Fibroblast of lung (primary cell): ENCODE measurements at regions not wholly inside any gene's neighbourhood (a gene's known extent, or its start where the extent isn't known, plus 50 kb on each side); places are given as distances from the start of the nearest gene placed in this dataset.
"Not testable (repeated sequence)": the region's sequence is repeated elsewhere in the genome, so short reads cannot be mapped to it uniquely, and the experiment has no call there.

ENCODE experiments used
- DNase-seq, 2 donors: peaks; one replicate each; pipeline versions ENCODE4 v3.0.0 to v3.0.0-alpha.2; 2010; ENCODE audit warnings: low read depth in 2 of 2
- H2AFZ ChIP-seq: 2 replicates; pipeline ENCODE4 v1.5.1; 2012; ENCODE audit warnings: low read length, control low read depth, inconsistent platforms
- H3K27ac ChIP-seq: 2 replicates; pipeline ENCODE4 v1.5.1; 2011; ENCODE audit warnings: low read length, control low read depth; ENCODE audit not compliant: insufficient read depth
- H3K27me3 ChIP-seq: 2 replicates; pipeline ENCODE4 v1.5.1; 2011; ENCODE audit warnings: mild to moderate bottlenecking, low read length; ENCODE audit not compliant: control insufficient read depth, insufficient read depth
- H3K36me3 ChIP-seq: 2 replicates; pipeline ENCODE4 v1.5.1; 2011; ENCODE audit warnings: low read length; ENCODE audit not compliant: control insufficient read depth, insufficient read depth
- H3K4me1 ChIP-seq: 2 replicates; pipeline ENCODE4 v1.5.1; 2011; ENCODE audit warnings: low read length; ENCODE audit not compliant: control insufficient read depth, insufficient read depth; ENCODE audit errors: extremely low read depth
- H3K4me2 ChIP-seq: 2 replicates; pipeline ENCODE4 v1.5.1; 2011; ENCODE audit warnings: low read length, control low read depth; ENCODE audit not compliant: insufficient read depth; ENCODE audit errors: extremely low read depth
- H3K4me3 ChIP-seq, 4 experiments: fragments of 200-600 bp in 1 of 4; sonication (generic) in 1 of 4; replicated peaks in 1 of 4; 2 replicates each; pipeline ENCODE4 v1.5.1; 2011 to 2016; ENCODE audit warnings: low read length in 4 of 4, low read depth in 3 of 4, mild to moderate bottlenecking in 3 of 4, control low read depth in 2 of 4, inconsistent platforms in 1 of 4, mixed read lengths in 1 of 4; ENCODE audit not compliant: insufficient read depth in 1 of 4; ENCODE audit errors: control extremely low read depth in 1 of 4
- H3K79me2 ChIP-seq: 2 replicates; pipeline ENCODE4 v1.5.1; 2012; ENCODE audit warnings: mild to moderate bottlenecking, low read length, inconsistent platforms; ENCODE audit not compliant: control insufficient read depth, insufficient read depth
- H3K9ac ChIP-seq: 2 replicates; pipeline ENCODE4 v1.5.1; 2011; ENCODE audit warnings: mild to moderate bottlenecking, low read length, control low read depth; ENCODE audit not compliant: insufficient read depth
- H3K9me3 ChIP-seq: 2 replicates; pipeline ENCODE4 v1.5.1; 2012; ENCODE audit warnings: low read depth, low read length; ENCODE audit not compliant: control insufficient read depth, insufficient read depth
- H4K20me1 ChIP-seq: 2 replicates; pipeline ENCODE4 v1.5.1; 2011; ENCODE audit warnings: low read length; ENCODE audit not compliant: control insufficient read depth, insufficient read depth; ENCODE audit errors: extremely low read depth
- EZH2 ChIP-seq: IDR thresholded peaks from 2 replicates; pipeline ENCODE4 v1.5.1; 2012; ENCODE audit warnings: low read length, control low read depth, mild to moderate bottlenecking; ENCODE audit errors: missing control alignments
- TF ChIP-seq, protein P1 (sequence below), 2 donors: IDR thresholded peaks in 1 of 2; conservative IDR thresholded peaks in 1 of 2; 1 replicate in 1 of 2; 2 replicates in 1 of 2; pipeline ENCODE4 v1.5.1; 2011 to 2012; ENCODE audit warnings: low read length in 2 of 2, control low read depth in 1 of 2, inconsistent platforms in 1 of 2, low read depth in 1 of 2, mild to moderate bottlenecking in 1 of 2

DNA sequence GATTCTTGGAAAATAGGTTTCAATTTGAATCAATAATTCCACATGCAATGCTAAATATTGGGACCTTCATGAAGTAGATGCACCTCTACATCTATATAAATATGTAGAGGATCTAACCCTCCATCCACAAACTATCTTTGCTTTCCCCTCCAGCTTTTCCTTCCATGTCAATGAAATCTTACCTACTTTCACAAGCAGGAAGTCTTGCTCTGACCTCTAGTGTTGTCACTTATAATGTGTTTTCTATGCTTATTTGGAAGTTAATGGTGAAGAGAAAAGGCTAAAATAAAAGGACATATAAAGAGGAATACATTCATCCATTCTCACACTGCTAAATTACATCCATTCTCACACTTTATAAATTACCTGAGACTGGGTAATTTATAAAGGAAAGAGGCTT, 472.7 kb upstream of the DIAPH2 start:
- no peaks in the 10 kb centered on the region for H3K9me3 ChIP-seq
- TF ChIP-seq, protein P1, sequence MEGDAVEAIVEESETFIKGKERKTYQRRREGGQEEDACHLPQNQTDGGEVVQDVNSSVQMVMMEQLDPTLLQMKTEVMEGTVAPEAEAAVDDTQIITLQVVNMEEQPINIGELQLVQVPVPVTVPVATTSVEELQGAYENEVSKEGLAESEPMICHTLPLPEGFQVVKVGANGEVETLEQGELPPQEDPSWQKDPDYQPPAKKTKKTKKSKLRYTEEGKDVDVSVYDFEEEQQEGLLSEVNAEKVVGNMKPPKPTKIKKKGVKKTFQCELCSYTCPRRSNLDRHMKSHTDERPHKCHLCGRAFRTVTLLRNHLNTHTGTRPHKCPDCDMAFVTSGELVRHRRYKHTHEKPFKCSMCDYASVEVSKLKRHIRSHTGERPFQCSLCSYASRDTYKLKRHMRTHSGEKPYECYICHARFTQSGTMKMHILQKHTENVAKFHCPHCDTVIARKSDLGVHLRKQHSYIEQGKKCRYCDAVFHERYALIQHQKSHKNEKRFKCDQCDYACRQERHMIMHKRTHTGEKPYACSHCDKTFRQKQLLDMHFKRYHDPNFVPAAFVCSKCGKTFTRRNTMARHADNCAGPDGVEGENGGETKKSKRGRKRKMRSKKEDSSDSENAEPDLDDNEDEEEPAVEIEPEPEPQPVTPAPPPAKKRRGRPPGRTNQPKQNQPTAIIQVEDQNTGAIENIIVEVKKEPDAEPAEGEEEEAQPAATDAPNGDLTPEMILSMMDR (conservative IDR thresholded peaks at IDR 0.05 in 1 of 2, IDR thresholded peaks at IDR 0.05 in 1 of 2; ENCODE audit: low read depth in 1 of 2, low read length in 2 of 2) = no peak
- TF ChIP-seq EZH2 = no peak
- no peaks in the 10 kb centered on the region for H3K36me3 ChIP-seq
- H3K27ac ChIP-seq = no peak overlapping the region
- DNase-seq = peak in 1 of 2 donors; percentile 0
- H4K20me1 ChIP-seq = no peaks in the 10 kb centered on the region
- no peak overlapping the region for H3K4me2 ChIP-seq
- H3K27me3 ChIP-seq = no peaks in the 10 kb centered on the region
- H3K4me3 ChIP-seq = no peak overlapping the region
- H3K79me2 ChIP-seq = no peaks in the 10 kb centered on the region
- no peaks in the 10 kb centered on the region for H3K4me1 ChIP-seq
- no peak overlapping the region for H3K9ac ChIP-seq
- no peak overlapping the region for H2AFZ ChIP-seq

DNA sequence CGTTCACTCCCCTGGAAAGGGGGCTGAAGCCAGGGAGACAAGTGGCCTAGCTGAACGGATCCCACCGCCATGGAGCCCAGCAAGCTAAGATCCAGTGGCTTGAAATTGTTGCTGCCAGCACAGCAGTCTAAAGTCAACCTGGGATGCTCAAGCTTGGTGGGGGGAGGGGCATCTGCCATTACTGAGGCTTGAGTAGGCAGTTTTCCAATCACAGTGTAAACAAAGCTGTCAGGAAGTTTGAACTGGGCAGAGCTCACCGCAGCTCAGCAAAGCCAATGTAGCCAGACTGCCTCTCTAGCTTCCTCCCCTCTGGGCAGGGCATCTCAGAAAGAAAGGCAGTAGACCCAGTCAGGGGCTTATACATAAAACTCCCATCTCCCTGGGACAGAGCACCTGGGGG, 470.0 kb upstream of the DIAPH2 start:
- not testable (repeated sequence) for H3K27me3 ChIP-seq, H3K4me3 ChIP-seq, H2AFZ ChIP-seq, H4K20me1 ChIP-seq, H3K9ac ChIP-seq, H3K9me3 ChIP-seq, H3K4me2 ChIP-seq, H3K36me3 ChIP-seq, H3K79me2 ChIP-seq, H3K4me1 ChIP-seq, H3K27ac ChIP-seq, DNase-seq

DNA sequence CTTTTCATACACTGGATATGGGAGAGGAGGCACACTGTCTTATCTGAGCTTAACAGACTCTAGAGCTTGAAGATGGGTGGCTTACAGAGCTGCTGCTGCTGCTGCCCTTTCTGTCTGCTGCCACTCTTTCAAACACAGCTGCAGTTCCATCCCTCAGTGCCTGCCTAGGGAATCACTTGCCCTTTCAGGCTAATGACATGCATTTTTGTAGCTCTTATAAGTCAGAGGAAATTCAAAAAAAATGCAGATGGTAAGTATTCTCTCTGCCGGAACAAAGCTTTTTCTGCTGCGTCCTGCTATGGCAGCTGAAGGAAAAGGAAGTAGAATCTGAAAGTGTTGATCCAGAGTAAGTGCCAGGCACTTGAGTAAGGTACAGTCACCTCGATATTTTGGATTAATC, 460.4 kb upstream of the DIAPH2 start:
- Histone ChIP-seq H3K79me2 (no peaks in the 10 kb centered on the region), H3K36me3 (no peaks in the 10 kb centered on the region), H3K4me2 (no peak overlapping the region), H4K20me1 (no peaks in the 10 kb centered on the region), H3K9me3 (no peaks in the 10 kb centered on the region), H3K4me3 (no peak overlapping the region), H3K27me3 (no peaks in the 10 kb centered on the region), H3K27ac (no peak overlapping the region), H3K9ac (no peak overlapping the region), H3K4me1 (no peaks in the 10 kb centered on the region), H2AFZ (no peak overlapping the region)
- TF ChIP-seq, protein P1 (conservative IDR thresholded peaks at IDR 0.05 in 1 of 2, IDR thresholded peaks at IDR 0.05 in 1 of 2; ENCODE audit: low read depth in 1 of 2, low read length in 2 of 2) = no peak
- TF ChIP-seq EZH2 = no peak
- DNase-seq = no peak

DNA sequence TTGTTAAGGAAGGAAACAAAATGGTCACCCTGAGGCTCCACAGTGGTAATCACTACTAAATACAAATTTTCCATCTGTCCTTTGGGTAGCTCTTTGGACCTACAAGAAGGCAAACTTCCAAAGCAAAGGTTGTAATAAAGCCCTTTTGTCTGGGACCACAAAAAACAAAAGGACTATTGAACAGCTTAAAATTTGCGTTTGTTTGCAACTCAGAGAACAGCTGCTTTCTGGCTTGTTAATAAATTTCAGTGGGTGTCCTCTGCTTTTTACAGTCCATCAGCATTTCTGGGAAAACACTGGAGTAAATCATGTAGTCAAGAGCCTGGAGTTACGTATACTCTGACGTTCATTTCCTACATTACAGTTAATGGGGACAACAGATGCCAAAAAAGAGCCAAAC, 439.7 kb upstream of the DIAPH2 start:
- H3K9me3 ChIP-seq = no peaks in the 10 kb centered on the region
- H3K4me1 ChIP-seq = no peaks in the 10 kb centered on the region
- H2AFZ ChIP-seq = no peak overlapping the region
- no peaks in the 10 kb centered on the region for H3K27me3 ChIP-seq
- no peak for DNase-seq
- H3K4me3 ChIP-seq = no peak overlapping the region
- H4K20me1 ChIP-seq = no peaks in the 10 kb centered on the region
- H3K9ac ChIP-seq = no peak overlapping the region
- no peaks in the 10 kb centered on the region for H3K79me2 ChIP-seq
- H3K27ac ChIP-seq = no peak overlapping the region
- no peaks in the 10 kb centered on the region for H3K36me3 ChIP-seq
- TF ChIP-seq EZH2 = no peak
- TF ChIP-seq, protein P1 (conservative IDR thresholded peaks at IDR 0.05 in 1 of 2, IDR thresholded peaks at IDR 0.05 in 1 of 2; ENCODE audit: low read depth in 1 of 2, low read length in 2 of 2) = no peak
- no peak overlapping the region for H3K4me2 ChIP-seq
